ENCODE measurements at regions not wholly inside any gene's neighbourhood (a gene's known extent, or its start where the extent isn't known, plus 50 kb on each side); places are given as distances from the start of the nearest gene placed in this dataset.

GRCh38 chr21:18826562-18826961 is 423.0 kb upstream of the TMPRSS15 start:
- no peak for TF ChIP-seq TARDBP (IDR thresholded peaks at IDR 0.05)
- no peak for TF ChIP-seq SP1 (IDR thresholded peaks at IDR 0.05)
- no peak for TF ChIP-seq SUZ12 (IDR thresholded peaks at IDR 0.05)
- no peak for TF ChIP-seq FOXA1 (IDR thresholded peaks at IDR 0.05)
- no peak for TF ChIP-seq ZNF384 (IDR thresholded peaks at IDR 0.05)

Measured in HEK293T (cell line).